ENCODE measurements at regions not wholly inside any gene's neighbourhood (a gene's known extent, or its start where the extent isn't known, plus 50 kb on each side); places are given as distances from the start of the nearest gene placed in this dataset.

GRCh38 chr18:25679491-25679890 is 327.5 kb upstream of the ZNF521 start:
- no peaks in the 10 kb centered on the region for H4K20me1 ChIP-seq (replicated peaks; ENCODE audit: insufficient read depth)
- DNase-seq (ENCODE audit: low spot score) (peak; percentile 8), ATAC-seq (no peak)
- peak overlapping the region; percentile 64 for H2AFZ ChIP-seq
- peak overlapping the region; percentile 60; the same call in 1 of the 2 replicates for H3K4me2 ChIP-seq
- Mint-ChIP-seq H3K4me3 (no peak overlapping the region), H3K36me3 (ENCODE audit: low read depth) (no peaks in the 10 kb centered on the region), H3K9me3 (peaks cover 5% of the 10 kb centered on the region; the same call in 2 of the 3 replicates), H3K4me1 (peaks cover 54% of the 10 kb centered on the region), H3K27me3 (ENCODE audit: insufficient read depth, low read depth, poor library complexity) (peaks cover 1% of the 10 kb centered on the region), H3K27ac (no peak overlapping the region)
- no peaks in the 10 kb centered on the region for H3F3A ChIP-seq (replicated peaks; ENCODE audit: low read depth)
- H3K36me3 ChIP-seq (ENCODE audit: insufficient read depth), result no peaks in the 10 kb centered on the region
- no peak overlapping the region for H3K4me3 ChIP-seq
- no peak overlapping the region for H3K27ac ChIP-seq (ENCODE audit: low read depth)
- H3K4me1 ChIP-seq (ENCODE audit: insufficient read depth), result peaks cover 38% of the 10 kb centered on the region
- no peaks in the 10 kb centered on the region for H3K9me2 ChIP-seq (ENCODE audit: insufficient read depth)
- no peaks in the 10 kb centered on the region for H3K79me2 ChIP-seq (replicated peaks; ENCODE audit: insufficient read depth)
- TF ChIP-seq REST (IDR thresholded peaks at IDR 0.05; ENCODE audit: unreplicated experiment) (no peak), CREB1 (CRISPR knock-in tag; IDR thresholded peaks at IDR 0.05; ENCODE audit: low read depth) (no peak), EZH2phosphoT487 (IDR thresholded peaks at IDR 0.05; ENCODE audit: unreplicated experiment) (no peak), ZNF114 (CRISPR knock-in tag; IDR thresholded peaks at IDR 0.05) (no peak), ZNF331 (CRISPR knock-in tag; IDR thresholded peaks at IDR 0.05; ENCODE audit: low read depth) (no peak), ZNF462 (CRISPR knock-in tag; IDR thresholded peaks at IDR 0.05) (no peak), ETS1 (IDR thresholded peaks at IDR 0.05) (no peak), NANOG (IDR thresholded peaks at IDR 0.05; ENCODE audit: borderline replicate concordance) (no peak), POLR2AphosphoS5 (IDR thresholded peaks at IDR 0.05; ENCODE audit: low read depth) (no peak), JUNB (IDR thresholded peaks at IDR 0.05; ENCODE audit: unreplicated experiment) (no peak), CTCF (conservative IDR thresholded peaks at IDR 0.05; ENCODE audit: low read depth in 2 of 2) (no peak), EZH2 (IDR thresholded peaks at IDR 0.05; ENCODE audit: low read depth, unreplicated experiment) (no peak), STAT1 (IDR thresholded peaks at IDR 0.05; ENCODE audit: unreplicated experiment) (no peak)
- no peaks in the 10 kb centered on the region for H3K27me3 ChIP-seq (ENCODE audit: insufficient read depth)

Measured in GM23338 (cell line).